NCI-H345 treated with DMSO at 0.1 percent for 48 hours (cell line): ENCODE measurements at regions not wholly inside any gene's neighbourhood (a gene's known extent, or its start where the extent isn't known, plus 50 kb on each side); places are given as distances from the start of the nearest gene placed in this dataset.

Source experiments
- DNase-seq: peaks from one replicate; lab custom pipeline; 2025; ENCODE audit not compliant: unreplicated experiment; lab: John Stamatoyannopoulos, UW

DNA sequence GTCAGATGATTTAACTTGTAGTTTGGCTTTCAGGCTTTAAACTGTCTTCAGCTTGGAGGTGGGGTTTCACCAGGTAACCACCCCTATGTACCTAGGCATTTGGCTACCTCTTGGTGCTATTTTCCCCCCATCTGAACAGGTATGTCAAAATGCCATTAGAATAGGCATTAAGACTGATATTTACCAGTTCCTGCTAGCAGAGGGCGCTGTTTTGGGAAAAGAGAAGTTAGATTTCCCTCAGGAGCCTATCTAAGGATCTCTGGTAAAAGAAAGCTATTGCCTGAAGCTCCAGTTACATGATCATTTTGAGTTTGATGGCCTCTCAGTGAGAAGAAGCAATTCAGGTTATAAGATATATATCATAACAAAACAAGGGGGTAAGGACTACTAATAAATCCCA, 879.1 kb downstream of the SH3BGRL start:
- no peak for DNase-seq

DNA sequence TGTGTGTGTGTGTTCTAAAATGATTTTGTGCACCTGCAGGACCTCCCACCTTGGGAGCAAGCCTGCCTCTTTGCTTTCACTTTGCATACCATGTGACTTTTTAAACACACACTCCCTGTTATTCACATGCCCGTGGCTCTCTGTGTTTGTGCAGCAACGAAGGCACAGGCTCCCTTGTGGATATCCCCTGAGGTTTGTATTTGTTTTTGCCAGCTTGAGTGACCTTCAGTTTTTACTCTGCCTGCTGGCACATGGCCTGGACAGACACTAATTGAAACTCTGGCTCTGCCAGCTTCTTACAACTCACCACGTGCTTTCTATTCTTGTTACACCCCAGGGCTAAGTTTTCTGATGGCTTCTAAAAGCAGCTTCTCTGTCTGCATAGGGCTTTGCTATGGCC, 885.8 kb downstream of the SH3BGRL start:
- DNase-seq: no peak

DNA sequence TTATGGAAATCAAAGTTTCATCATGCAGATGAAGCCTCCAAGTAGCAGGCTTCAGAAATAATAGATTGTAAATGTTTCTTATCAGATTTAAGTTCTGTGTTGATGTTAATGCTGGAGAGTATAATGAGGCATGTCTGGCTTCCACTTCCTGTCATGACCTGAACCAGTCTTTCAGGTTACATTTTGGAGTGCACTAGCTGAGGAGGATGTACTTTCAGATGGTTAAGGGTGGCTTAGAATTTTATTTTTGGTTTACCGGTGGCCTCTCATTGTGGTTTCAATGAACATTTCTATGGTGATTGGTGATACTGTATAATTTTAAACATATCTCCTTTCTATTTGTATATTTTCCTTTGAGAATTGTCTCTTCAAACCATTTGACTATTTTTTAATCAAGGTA, 890.4 kb downstream of the SH3BGRL start:
- DNase-seq: no peak

DNA sequence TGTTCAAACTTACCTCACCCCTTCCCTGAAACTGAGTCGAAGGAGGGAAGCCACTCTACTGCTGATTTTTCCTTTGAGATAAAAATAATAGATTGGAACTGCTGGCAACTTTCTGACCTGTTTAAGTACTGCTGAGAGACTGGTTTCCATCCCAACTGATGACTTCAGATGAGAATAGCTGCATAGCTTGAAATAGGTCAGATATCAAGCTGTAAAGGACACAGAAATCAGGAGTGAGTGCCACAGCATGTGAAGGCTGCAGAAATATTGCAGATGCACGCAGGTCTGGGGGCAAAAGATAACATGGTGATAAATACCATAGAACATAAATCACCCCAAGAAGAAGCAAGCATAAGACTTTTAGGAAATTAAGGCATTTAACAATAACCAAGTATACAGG, 923.2 kb downstream of the SH3BGRL start:
- DNase-seq: no peak

DNA sequence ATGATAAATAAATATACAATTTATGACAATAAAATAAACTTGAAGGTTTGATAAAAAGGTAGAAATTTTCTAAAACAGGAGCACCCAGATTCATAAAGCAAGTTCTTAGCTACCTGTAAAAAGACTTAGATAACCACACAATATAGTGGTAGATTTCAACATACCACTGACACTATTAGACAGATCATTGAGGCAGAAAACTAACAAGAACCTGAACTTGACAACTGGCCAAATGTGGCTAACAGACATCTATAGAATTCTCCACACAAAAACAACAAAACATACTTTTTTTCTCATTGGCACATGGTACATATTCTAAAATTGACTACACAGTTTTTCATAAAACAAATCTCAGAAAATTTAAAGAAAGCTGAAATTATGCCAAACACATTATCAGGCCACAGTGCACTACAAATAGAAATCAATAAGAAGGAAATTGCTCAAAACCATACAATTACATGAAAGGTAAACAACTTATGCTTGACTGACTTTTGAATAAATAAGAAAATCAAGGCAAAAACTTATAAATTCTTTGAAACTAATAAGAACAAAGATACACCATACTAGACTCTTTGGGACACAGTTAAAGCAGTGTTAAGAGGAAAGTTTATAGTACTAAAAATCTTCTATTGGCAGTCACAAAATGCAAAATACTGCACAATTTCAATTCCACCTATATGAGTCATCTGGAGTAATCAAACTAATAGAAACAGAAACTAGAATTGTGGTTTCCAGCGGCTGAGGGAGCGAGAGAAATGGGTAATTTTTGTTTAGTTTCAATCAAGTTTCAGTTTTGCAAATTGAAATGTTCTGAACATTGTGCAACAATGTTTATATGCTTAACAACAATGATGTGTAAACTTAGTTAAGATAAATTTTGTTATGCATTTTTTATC, 925.6 kb downstream of the SH3BGRL start:
- no peak for DNase-seq

DNA sequence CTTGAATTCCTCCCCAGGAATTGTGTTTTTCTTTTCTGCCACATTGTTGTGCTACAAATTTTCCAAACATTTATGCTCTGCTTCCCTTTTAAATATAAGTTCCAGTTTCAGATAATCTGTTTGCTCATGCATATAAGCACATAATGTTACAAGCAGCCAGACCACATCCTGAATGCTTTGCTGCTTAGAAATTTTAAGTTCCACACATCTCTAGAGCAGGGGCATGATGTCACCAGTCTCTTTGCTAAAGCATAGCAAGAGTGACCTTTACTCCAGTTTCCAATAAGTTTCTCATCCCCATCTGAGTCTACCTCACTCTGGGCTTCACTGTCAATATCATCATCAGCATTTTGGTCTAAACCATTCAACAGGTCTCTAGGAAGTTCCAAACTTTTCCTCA, 932.5 kb downstream of the SH3BGRL start:
- DNase-seq: no peak

DNA sequence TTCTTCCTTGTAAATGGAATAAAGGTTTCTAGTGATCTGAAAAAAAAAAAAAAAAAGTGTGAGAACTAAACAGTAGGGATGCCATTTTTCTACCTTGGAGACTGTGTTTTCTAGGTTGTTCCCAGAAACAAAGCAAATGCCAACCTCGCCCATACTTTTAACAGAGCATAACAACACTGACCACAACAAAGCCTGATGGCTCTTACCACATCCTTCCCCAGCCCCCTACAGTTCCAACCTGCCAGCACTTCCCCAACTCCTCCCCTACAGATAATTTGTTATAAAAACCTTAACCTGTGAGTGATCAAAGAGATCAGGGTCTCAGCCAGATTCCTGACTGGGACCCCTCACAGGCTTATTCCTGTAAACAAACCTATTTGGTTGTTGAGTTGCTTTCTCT, 940.0 kb downstream of the SH3BGRL start:
- DNase-seq: no peak

DNA sequence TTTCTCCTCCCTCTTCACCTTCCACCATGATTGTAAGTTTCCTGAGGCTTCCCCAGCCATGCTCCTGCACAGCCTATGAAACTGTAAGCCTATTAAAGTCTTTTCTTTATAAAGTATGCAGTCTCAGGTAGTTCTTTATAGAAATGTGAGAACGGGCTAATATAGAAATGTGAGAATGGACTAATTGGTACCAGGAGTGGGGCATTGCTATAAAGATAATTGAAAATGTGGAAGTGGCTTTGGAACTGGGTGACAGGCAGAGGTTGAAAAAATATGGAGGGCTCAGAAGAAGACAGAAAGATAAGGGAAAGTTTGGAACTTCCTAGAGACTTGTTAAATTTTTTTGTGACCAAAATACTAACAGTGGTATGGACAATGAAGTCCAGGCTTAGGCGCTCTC, 959.3 kb downstream of the SH3BGRL start:
- no peak for DNase-seq

DNA sequence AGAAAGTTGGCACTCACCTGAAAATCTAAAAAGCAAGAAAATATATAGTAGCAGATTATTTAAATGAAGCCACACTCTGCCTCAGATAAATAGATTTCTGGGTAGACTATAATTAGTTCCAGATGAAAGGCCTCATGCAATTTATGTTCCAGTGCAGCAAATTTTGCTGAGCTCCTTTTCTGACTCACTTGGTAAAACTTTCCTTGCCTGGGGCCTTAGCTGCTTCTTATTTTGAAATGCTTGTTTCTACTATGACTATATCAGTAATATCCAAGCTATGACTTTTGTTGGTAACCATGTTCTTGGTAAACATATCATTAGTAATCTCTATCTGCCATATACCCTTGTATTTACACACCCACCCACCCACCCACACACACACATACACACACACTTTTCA, 961.8 kb downstream of the SH3BGRL start:
- no peak for DNase-seq

DNA sequence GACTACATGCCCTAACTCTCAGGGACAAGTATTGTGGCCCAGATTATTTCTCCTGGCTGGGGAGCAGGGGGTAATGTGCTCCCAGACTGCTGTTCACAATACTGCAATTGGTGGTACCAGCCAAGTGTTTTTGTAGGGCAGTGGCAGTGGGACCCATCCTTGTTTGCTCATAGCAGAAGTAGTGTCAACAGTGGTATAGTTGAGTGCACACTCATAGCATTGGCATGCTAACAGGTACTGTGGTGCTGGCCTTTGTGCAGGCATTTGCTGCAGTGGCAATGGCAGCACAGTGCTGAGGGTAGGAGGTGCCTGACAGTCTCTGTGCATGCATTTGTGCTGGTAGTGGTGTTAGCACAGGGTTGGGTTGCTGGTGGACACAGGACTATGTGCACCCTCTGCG, 995.0 kb downstream of the SH3BGRL start:
- DNase-seq: no peak

DNA sequence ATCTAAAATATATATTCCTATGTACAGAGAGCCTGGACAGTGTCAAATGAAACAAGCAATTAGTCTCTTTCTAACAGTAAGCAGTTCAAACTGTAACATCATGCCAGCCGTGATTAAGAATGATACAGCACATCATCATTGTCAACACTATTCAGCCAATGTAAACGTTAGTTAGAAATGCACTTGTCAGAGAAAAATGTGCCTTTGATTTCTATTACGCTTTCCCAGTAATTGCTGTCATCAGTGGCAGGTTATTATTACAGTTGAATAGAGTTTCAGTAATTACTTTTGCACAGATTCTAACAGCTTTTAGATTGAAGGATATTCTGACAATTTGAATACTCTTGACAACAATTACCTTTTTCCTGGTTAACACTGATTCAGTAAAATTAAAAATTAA, 1007.1 kb downstream of the SH3BGRL start:
- DNase-seq: no peak

DNA sequence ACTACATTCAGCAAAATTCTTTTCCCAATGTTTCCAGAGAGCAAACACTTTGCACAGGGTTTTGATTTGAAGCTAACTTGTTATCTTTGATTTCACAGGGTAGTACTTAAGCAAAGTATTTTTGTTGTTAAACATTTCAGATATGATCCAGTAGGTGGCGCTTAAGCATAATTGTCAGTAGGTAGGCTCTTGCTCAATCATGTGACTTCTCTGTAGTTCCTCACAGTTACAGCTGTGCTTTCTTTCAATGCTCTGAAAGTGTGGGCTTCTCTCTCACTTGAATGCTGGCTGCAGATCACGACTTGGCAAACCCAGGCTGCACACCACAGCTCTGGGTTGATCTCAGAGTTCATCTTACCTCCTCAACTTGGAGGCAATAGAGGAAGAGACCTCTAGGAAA, 1016.5 kb downstream of the SH3BGRL start:
- DNase-seq: no peak

DNA sequence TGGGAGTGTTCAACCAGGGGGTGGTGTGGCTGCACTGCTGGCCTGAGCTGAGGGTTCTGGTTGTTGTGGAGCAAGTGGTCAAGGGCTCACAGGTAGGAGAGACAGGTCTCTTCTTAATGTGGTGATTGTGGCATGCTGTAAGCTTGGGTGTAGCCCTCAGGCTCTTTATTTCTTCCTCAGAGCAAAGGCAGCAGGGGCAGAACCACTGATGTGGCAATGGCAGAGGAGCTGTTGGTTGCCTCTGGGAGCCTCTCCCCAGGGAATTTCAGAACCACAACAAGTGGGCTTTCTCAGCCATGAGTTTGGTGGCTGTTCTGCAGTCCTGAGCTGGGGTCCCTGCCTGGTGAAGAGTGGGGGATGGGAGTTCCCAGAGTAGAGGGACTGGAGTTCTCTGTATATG, 1017.2 kb downstream of the SH3BGRL start:
- DNase-seq: no peak

DNA sequence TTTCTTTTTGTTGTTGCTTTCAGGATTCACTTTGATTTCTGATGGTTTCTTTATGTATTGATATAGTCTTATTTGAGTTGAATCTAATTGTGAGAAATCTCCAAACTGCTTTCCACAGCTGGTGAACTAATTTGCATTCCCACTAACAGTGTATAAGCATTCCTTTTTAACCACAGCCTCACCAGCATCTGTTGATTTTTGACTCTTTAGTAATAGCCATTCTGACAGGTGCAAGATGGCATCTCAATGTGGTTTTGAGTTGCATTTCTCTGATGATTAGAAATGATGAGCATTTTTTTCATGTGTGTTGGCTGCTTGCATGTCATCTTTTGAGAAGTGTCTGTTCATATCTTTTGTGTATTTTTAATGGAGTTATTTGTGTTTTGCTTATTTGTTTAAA, 1023.1 kb downstream of the SH3BGRL start:
- DNase-seq: no peak

DNA sequence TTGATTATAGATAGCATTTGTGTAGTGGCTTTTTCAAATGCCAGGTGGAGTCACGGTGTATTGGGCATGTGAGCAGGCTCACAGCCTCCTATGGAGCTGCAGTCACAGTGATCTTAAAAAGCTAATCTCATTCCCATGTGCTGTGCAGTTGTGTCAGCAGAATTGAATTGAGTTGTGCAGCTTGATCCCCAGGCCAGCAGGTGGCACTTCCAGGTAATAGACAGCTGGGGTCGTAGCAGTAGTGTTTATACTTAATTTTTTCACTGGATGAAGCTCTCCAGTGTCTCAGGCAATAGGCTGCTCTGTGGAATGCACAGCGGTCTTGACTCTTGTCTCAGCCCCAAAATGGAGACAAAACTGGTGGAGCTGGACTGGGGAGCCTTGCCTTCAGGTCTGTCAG, 1028.1 kb downstream of the SH3BGRL start:
- DNase-seq: no peak

DNA sequence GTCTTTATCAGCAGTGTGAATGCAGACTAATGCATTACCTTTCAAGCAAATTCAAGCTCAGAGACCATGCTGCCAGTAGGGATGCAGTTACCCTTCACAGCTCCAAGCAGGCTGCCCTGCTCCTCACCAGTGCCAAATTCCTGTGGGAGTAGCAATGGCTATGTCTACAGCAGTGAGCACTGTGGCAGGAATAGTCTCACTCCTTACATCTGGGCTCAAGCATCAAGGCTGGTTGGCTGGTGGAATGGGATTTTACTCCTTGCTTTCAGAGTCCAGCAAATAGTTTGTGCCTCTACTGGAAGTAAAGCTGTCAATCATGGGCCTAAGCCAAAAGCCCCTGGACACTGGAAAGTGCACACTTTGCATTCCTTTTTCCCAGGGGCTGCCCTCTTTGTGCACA, 1030.8 kb downstream of the SH3BGRL start:
- DNase-seq: no peak

DNA sequence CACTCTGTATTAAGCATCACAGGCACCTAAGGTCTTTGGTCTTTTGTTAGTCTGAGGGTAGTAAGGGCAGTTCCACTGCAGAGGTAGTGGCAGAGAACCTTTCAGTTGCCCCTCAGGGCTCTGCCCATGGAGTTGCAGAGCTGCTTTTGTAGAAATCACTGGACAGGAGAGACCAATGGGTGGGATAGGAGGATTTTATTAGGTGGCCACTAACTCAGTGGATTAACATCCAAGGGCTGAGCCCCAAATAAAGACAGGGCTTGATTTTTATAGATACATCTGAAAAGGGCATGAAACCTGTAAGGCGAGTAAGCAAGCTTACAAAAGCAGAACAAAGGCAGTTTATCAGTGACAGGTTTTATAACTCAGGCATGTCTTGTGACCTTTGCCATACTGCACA, 1035.4 kb downstream of the SH3BGRL start:
- DNase-seq: no peak
